ENCODE measurements at regions not wholly inside any gene's neighbourhood (a gene's known extent, or its start where the extent isn't known, plus 50 kb on each side); places are given as distances from the start of the nearest gene placed in this dataset.

DNA sequence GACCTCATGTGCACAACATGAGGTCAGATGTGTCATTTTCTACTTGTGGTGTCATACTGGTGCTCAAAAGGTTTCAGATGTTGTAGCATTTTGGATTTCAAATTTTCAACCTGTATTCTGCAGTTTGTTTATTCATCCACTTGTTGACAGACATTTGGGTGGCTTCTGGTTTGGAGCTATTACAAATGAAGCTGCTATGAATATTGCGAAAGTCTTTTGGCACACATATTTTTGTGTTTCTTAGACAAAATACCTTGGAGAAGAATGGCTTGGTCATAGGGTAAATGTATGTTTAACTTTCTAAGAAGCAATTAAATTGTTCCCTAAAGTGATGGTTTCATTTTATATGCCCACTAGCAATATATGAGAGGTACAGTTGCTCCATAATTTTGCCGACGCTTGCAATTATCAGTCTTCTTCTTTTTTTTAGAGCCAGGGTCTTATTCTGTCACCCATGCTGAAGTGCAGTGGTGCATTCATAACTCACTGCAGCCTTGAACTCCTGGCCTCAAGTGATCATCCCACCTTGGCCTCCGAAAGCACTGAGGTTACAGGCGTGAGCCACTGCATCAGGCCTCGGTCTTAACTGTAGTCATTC lies 70.7 kb upstream of the TRPC7 start:
- no peaks in the 10 kb centered on the region for H4K20me1 ChIP-seq (ENCODE audit: insufficient read depth)
- no peaks in the 10 kb centered on the region for H3K36me3 ChIP-seq (ENCODE audit: low read depth)
- H3F3A ChIP-seq (ENCODE audit: insufficient read depth) = no peaks in the 10 kb centered on the region
- H3K27me3 ChIP-seq (replicated peaks; ENCODE audit: insufficient read depth) = no peaks in the 10 kb centered on the region
- H3K4me1 ChIP-seq (ENCODE audit: insufficient read depth) = no peaks in the 10 kb centered on the region
- peak; percentile 26 for DNase-seq
- no peaks in the 10 kb centered on the region for H3K9me2 ChIP-seq (ENCODE audit: insufficient read depth)
- H3K4me3 ChIP-seq = no peak overlapping the region
- no peak overlapping the region for H3K9ac ChIP-seq
- in situ Hi-C loops (cut with MboI) = no loop called here
- no peaks in the 10 kb centered on the region for H3K9me3 ChIP-seq (ENCODE audit: low read depth)
- no peaks in the 10 kb centered on the region for H3K79me2 ChIP-seq (ENCODE audit: insufficient read depth)
- no peak overlapping the region for H3K27ac ChIP-seq
- no peak overlapping the region for H3K4me2 ChIP-seq (ENCODE audit: unreplicated experiment)
- TF ChIP-seq EZH2phosphoT487 (IDR thresholded peaks at IDR 0.05; ENCODE audit: insufficient read depth, low read depth) (no peak), EZH2 (IDR thresholded peaks at IDR 0.05; ENCODE audit: insufficient read depth, poor library complexity, severe bottlenecking) (no peak)
- WGBS, 2 experiments (ENCODE audit: low coverage in 1 of 2, low lambda C conversion rate in 2 of 2, missing lambda C conversion rate in 2 of 2) = 76 to 86% methylated on average over 6 of the region's 6 CpGs
- H2AFZ ChIP-seq = no peak overlapping the region

DNA sequence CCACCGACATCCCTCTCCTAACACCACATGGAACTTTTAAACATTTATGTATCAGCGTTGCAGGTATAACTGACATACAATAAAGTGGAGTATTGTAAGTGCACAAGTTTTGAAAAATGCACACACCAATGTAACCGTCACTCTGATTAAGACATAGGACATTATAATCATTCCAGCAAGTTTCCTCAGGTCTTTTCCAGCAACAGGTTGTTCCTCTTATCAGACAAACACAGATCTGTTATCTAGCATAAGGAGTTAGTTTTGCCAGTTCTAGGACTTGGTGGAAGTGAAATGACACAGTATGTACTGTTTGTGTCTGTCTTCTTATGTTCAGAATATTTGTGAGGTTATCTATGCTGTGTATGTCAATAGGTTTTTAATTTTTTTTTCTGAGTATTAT lies 69.5 kb upstream of the TRPC7 start:
- no peaks in the 10 kb centered on the region for H3K9me2 ChIP-seq (ENCODE audit: insufficient read depth)
- H3K27me3 ChIP-seq (replicated peaks; ENCODE audit: insufficient read depth) = no peaks in the 10 kb centered on the region
- no peaks in the 10 kb centered on the region for H3K36me3 ChIP-seq (ENCODE audit: low read depth)
- H3K4me2 ChIP-seq (ENCODE audit: unreplicated experiment) = no peak overlapping the region
- H3K4me3 ChIP-seq = no peak overlapping the region
- no peak for DNase-seq
- no peak overlapping the region for H3K9ac ChIP-seq
- in situ Hi-C loops (cut with MboI) = no loop called here
- H3F3A ChIP-seq (ENCODE audit: insufficient read depth) = no peaks in the 10 kb centered on the region
- no peak overlapping the region for H3K27ac ChIP-seq
- H3K9me3 ChIP-seq (ENCODE audit: low read depth) = no peaks in the 10 kb centered on the region
- WGBS, 2 experiments (ENCODE audit: low coverage in 1 of 2, low lambda C conversion rate in 2 of 2, missing lambda C conversion rate in 2 of 2) = 54 to 60% methylated on average over 3 of the region's 3 CpGs
- no peak for TF ChIP-seq EZH2 (IDR thresholded peaks at IDR 0.05; ENCODE audit: insufficient read depth, poor library complexity, severe bottlenecking)
- H3K4me1 ChIP-seq (ENCODE audit: insufficient read depth) = no peaks in the 10 kb centered on the region
- no peaks in the 10 kb centered on the region for H4K20me1 ChIP-seq (ENCODE audit: insufficient read depth)
- no peak overlapping the region for H2AFZ ChIP-seq
- no peaks in the 10 kb centered on the region for H3K79me2 ChIP-seq (ENCODE audit: insufficient read depth)

DNA sequence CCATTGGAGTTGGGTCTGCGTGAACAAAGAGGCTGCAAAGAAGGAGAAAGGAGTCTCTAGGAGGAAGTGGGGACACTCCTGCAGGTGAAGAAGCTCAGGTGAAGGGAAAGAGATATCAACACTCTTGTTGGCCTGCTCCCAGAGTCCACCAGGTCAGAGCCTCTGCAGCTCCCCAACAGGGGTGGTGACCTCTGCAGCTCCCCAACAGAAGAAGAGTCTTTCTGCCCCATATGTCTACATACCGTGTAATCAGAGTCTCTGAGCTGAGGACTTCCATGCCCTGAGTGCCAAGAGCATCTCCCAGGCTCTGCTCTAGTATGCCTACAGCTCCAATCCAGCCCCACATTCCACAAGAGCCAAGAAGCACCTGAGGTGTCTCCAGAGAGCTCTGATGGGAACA lies 67.4 kb upstream of the TRPC7 start:
- in situ Hi-C loops (cut with MboI) = no loop called here

DNA sequence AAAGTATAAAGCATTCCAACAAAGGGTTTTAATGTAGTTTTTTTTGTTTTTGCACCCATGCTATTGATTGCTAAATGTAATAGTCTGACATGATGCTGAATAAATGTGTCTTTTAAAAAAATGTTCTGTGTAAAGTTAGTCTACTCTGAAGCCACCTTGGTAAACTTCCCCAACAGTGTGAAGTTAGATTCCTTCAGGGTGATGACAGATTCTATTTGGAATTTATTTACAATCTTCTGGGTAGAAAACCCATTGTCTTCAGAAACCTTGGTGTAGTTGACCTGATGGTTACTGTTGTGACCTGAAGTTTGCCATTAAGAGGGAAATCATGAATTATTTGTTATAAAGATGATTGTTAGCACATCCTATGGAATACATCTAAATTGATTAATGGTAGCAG lies 64.7 kb upstream of the TRPC7 start:
- in situ Hi-C loops (cut with MboI) = no loop called here
- no peaks in the 10 kb centered on the region for H3K36me3 ChIP-seq (ENCODE audit: low read depth)
- no peak overlapping the region for H3K27ac ChIP-seq
- H3K9ac ChIP-seq = no peak overlapping the region
- DNase-seq = no peak
- no peaks in the 10 kb centered on the region for H3K4me1 ChIP-seq (ENCODE audit: insufficient read depth)
- H3K4me3 ChIP-seq = no peak overlapping the region
- H3K9me2 ChIP-seq (ENCODE audit: insufficient read depth) = no peaks in the 10 kb centered on the region
- H3K27me3 ChIP-seq (replicated peaks; ENCODE audit: insufficient read depth) = peaks cover 10% of the 10 kb centered on the region; the same call in 1 of the 2 replicates
- no peaks in the 10 kb centered on the region for H3F3A ChIP-seq (ENCODE audit: insufficient read depth)
- no peak overlapping the region for H3K4me2 ChIP-seq (ENCODE audit: unreplicated experiment)
- H3K79me2 ChIP-seq (ENCODE audit: insufficient read depth) = no peaks in the 10 kb centered on the region
- no peak overlapping the region for H2AFZ ChIP-seq
- H4K20me1 ChIP-seq (ENCODE audit: insufficient read depth) = no peaks in the 10 kb centered on the region
- TF ChIP-seq EZH2 (IDR thresholded peaks at IDR 0.05; ENCODE audit: insufficient read depth, poor library complexity, severe bottlenecking) (no peak), EZH2phosphoT487 (IDR thresholded peaks at IDR 0.05; ENCODE audit: insufficient read depth, low read depth) (no peak)
- no peaks in the 10 kb centered on the region for H3K9me3 ChIP-seq (ENCODE audit: low read depth)

More for the DNA sequence above, 67.4 kb upstream of the TRPC7 start:
- WGBS, 2 experiments (ENCODE audit: low coverage in 1 of 2, low lambda C conversion rate in 2 of 2, missing lambda C conversion rate in 2 of 2) = 15 to 22% methylated on average over 2 of the region's 2 CpGs
- TF ChIP-seq EZH2phosphoT487 (IDR thresholded peaks at IDR 0.05; ENCODE audit: insufficient read depth, low read depth) (no peak), EZH2 (IDR thresholded peaks at IDR 0.05; ENCODE audit: insufficient read depth, poor library complexity, severe bottlenecking) (no peak)
- Histone ChIP-seq H3K9me2 (ENCODE audit: insufficient read depth) (no peaks in the 10 kb centered on the region), H2AFZ (no peak overlapping the region), H3K27me3 (replicated peaks; ENCODE audit: insufficient read depth) (peaks cover 7% of the 10 kb centered on the region; the same call in 1 of the 2 replicates), H3K4me2 (ENCODE audit: unreplicated experiment) (no peak overlapping the region), H4K20me1 (ENCODE audit: insufficient read depth) (no peaks in the 10 kb centered on the region), H3K36me3 (ENCODE audit: low read depth) (no peaks in the 10 kb centered on the region), H3K9ac (no peak overlapping the region), H3K79me2 (ENCODE audit: insufficient read depth) (no peaks in the 10 kb centered on the region), H3K4me3 (no peak overlapping the region), H3K4me1 (ENCODE audit: insufficient read depth) (no peaks in the 10 kb centered on the region), H3F3A (ENCODE audit: insufficient read depth) (no peaks in the 10 kb centered on the region), H3K27ac (no peak overlapping the region), H3K9me3 (ENCODE audit: low read depth) (no peaks in the 10 kb centered on the region)
- no peak for DNase-seq

DNA sequence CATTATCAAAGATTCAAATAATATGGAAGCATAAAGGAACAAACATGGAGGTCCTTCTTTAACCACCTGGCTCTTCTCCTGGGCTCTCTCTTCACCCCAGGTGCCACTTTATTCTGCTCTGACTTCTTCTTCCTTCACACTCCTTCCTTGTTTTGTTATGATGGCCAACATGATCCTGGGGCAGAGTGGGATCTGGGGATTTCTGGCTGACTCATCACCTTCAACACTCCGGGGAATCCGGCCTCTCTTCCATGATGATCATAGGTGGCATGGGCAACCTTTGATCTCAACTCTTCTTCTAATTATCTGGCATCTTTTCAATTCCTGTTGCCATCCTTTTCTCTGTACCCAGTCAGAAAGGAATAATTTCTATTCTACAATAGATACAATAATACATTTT lies 62.1 kb upstream of the TRPC7 start:
- no peak for DNase-seq
- Histone ChIP-seq H3K36me3 (ENCODE audit: low read depth) (no peaks in the 10 kb centered on the region), H3K27me3 (replicated peaks; ENCODE audit: insufficient read depth) (peaks cover 12% of the 10 kb centered on the region; the same call in 1 of the 2 replicates), H3K27ac (no peak overlapping the region), H4K20me1 (ENCODE audit: insufficient read depth) (no peaks in the 10 kb centered on the region), H3K4me2 (ENCODE audit: unreplicated experiment) (no peak overlapping the region), H3K9me3 (ENCODE audit: low read depth) (no peaks in the 10 kb centered on the region), H3K9me2 (ENCODE audit: insufficient read depth) (no peaks in the 10 kb centered on the region), H3K9ac (no peak overlapping the region), H3F3A (ENCODE audit: insufficient read depth) (no peaks in the 10 kb centered on the region), H2AFZ (no peak overlapping the region), H3K79me2 (ENCODE audit: insufficient read depth) (no peaks in the 10 kb centered on the region), H3K4me3 (no peak overlapping the region), H3K4me1 (ENCODE audit: insufficient read depth) (no peaks in the 10 kb centered on the region)
- TF ChIP-seq EZH2phosphoT487 (IDR thresholded peaks at IDR 0.05; ENCODE audit: insufficient read depth, low read depth) (no peak), EZH2 (IDR thresholded peaks at IDR 0.05; ENCODE audit: insufficient read depth, poor library complexity, severe bottlenecking) (no peak)
- in situ Hi-C loops (cut with MboI) = loop anchor here (10.0 kb wide), 1 partner anchor 183 kb away; no protein-coding TSS in a partner anchor
- WGBS, 2 experiments (ENCODE audit: low coverage in 1 of 2, low lambda C conversion rate in 2 of 2, missing lambda C conversion rate in 2 of 2) = 91 to 96% methylated on average over 2 of the region's 2 CpGs
